Erythroblast (primary cell): ENCODE measurements at regions not wholly inside any gene's neighbourhood (a gene's known extent, or its start where the extent isn't known, plus 50 kb on each side); places are given as distances from the start of the nearest gene placed in this dataset.

Source experiments
- DNase-seq, 2 experiments: peaks; one replicate each; lab custom pipeline; 2025; lab: John Stamatoyannopoulos, UW
- GATA1 ChIP-seq: IDR thresholded peaks from 2 replicates; pipeline ENCODE4 v1.6.1; 2011; ENCODE audit warnings: low read depth, mild to moderate bottlenecking, control low read depth, low read length, moderate library complexity
- POLR2A ChIP-seq: IDR thresholded peaks from 2 replicates; pipeline ENCODE4 v1.6.1; 2011; ENCODE audit warnings: mild to moderate bottlenecking, low read length

DNA sequence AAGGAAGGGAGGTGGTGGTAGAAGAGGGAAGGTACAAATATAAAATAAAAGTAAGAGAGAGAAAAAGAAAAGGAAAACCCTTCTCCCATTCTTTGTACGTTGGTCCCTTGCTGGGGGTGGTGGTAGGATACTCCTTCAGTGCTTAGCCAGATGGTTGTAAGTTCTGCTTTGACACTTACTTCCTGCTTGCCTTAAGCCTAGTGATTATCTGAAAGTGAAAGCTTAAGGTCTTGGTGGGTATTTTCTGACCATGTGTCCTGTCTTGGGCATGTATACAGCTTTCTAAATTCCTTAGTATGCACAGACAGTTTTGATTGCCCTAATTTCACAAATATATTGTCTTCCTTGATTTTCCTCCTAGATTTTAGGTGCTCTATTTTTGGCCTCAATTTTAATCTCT, 314.8 kb downstream of the PCDH17 start:
- TF ChIP-seq POLR2A: no peak
- TF ChIP-seq GATA1: no peak
- DNase-seq: no peak

DNA sequence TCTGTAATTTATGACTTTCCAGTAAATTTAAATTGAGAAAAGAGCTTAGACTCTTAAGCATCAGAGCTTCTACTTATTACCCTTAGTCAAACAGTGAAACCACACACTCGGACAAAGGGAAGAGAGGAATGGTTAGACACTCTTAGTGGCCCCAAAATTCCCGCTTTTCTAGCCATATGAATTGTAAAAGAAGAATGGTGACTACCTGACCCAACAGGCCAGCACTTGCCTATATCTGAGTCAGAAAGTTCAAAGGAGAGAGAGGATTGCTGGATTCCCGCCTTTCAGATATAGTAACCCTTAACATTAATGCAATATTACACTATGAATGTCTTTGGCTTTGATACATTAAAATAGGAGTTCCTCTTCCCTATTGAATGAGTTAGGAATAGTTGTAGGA, 317.3 kb downstream of the PCDH17 start:
- DNase-seq: no peak
- no peak for TF ChIP-seq POLR2A
- no peak for TF ChIP-seq GATA1

DNA sequence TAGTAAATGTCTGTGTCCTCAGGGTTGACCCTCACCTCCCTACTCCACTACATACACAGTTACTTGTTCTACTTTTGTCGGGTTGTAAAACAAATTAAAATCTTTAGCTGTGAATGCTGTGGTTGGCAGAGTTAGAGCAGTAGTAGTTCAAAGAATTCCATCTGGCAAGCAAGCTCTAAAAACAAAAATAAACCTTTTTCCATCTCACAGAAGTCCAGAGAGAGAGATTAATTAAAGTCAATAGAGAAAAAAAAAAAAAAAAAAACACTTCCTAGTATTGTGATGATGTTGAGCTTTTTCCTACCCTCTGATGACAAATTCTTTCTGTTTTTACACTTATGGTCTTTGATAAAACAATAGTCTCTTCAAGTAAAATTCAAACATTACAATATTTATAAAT, 338.4 kb downstream of the PCDH17 start:
- no peak for TF ChIP-seq GATA1
- no peak for TF ChIP-seq POLR2A
- no peak for DNase-seq

DNA sequence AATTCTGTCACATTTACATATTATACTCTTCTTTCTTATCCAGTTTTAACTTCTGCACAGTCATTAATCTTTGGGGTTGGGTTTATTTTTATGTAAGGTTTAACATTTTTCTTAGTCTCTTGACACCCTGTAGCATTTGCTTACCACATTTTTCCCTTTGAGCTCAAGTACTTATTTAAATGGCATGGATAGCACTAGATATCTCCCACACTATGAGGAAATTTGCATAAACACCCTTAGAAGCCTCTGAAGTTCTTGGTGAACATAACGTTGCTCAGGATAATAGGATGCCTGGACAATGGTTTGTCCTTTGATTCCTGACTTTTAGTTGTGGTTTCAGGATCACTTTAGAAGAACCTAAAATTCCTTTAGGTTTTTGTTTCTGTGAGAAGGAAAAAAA, 338.9 kb downstream of the PCDH17 start:
- no peak for TF ChIP-seq GATA1
- no peak for TF ChIP-seq POLR2A
- no peak for DNase-seq

DNA sequence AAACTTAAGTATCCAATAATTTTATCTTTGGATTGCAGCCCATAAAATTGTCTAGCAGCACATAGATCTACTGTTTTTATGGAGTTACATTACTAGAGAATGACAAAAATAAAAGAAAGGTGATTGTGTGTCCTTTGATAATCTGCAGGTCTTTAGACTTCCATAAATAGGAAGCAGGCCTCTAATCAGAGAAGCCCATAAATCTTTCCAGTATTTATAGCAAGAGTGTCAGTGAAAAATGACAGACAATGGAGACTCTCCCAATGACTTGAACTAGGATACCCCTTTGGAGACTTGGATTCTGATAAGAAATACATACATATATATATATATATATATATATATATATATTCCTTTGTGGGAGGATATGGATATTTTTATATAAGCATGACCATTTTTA, 351.2 kb downstream of the PCDH17 start:
- no peak for DNase-seq
- TF ChIP-seq POLR2A: no peak
- TF ChIP-seq GATA1: no peak

DNA sequence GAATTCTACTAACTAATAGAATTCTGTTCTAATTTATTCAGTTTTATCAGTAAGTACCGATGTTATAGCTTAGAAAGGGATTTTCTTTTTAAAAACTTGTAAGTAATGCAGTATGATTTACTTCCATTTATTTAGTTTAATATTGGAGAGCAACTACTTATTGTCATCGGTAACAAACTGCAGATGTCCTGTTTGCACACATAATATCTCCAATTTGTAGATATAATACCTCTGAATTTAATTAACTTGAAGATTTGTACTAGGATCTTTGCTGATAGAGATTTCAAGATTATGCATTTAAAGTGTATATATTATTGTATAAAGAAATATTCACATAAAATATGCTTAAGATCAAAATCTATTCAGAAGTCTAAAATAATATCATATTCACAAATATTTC, 356.7 kb downstream of the PCDH17 start:
- TF ChIP-seq POLR2A (no peak), GATA1 (no peak)
- no peak for DNase-seq

DNA sequence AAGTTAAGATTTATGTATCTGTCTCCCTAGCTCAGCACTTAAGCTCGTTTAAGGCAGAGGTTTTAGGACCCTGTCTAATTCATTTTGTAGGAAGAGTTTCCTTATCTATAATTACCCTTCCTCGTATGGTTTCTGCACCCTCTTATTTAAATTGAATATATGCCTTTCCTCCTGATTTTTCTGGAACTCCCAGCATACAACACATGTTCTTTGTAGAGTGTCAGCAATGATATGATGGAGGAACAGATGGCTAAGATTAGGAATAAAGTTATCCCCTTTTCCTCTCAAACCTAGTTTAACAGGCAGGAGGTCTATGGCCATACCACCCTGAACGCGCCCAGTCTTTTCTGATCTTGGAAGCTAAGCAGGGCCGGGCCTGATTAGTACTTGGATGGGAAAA, 359.5 kb downstream of the PCDH17 start:
- no peak for DNase-seq
- TF ChIP-seq POLR2A (no peak), GATA1 (no peak)

DNA sequence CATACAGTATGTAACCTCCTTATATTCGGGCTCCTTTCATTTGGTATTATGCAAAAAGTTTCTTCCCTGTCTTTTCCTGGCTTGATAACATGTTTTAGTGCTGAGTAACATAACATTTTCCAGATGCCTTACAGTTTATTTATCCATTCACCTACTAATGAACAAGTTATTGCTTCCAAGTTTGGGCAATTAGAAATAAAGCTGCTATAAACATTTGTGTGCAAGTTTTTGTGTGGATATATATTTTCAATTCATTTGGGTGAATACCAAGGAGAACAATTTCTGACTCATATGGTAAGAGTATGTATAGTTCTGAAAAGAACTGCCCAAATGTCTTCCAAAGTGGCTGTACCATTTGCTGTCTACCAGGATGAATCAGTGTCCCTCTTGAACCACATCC, 360.9 kb downstream of the PCDH17 start:
- TF ChIP-seq GATA1 (no peak), POLR2A (no peak)
- DNase-seq: no peak

DNA sequence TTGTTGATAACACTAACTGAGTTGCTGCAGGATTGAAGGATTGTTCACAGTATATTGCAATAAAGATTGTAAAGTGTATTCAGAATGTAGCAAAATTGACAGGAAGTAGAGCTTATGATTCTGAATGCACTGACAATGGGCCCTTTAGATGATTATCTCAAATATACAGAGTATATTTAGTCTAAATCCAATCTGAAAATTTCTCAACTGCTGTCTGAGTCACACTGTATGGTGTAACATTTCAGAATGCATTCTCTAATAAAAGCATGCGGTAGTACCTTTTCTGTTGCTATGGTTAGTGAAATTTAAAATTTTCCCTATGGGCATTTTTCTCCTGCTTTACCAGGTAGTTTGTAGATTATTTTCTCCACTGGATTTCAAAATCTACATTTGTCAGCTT, 365.2 kb downstream of the PCDH17 start:
- DNase-seq: no peak
- no peak for TF ChIP-seq POLR2A
- TF ChIP-seq GATA1: no peak

DNA sequence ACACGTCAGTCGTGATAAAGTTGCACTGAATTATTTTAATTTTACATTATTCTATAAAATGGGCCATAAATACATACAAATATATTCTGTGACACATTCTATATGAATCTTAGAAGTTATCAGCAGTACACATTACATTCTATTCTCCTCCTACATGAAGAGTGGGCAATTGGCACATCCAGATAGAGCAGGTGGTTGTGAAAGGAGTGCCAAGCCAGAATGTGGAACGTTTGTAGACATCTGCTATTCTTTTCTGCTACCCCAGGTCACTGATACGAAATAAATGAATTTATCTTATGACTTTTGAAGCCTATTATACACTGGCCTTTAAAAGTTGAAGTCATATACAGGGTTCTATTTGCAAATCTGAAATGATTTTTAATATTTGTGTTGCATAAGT, 373.2 kb downstream of the PCDH17 start:
- DNase-seq: no peak
- TF ChIP-seq POLR2A (no peak), GATA1 (no peak)

DNA sequence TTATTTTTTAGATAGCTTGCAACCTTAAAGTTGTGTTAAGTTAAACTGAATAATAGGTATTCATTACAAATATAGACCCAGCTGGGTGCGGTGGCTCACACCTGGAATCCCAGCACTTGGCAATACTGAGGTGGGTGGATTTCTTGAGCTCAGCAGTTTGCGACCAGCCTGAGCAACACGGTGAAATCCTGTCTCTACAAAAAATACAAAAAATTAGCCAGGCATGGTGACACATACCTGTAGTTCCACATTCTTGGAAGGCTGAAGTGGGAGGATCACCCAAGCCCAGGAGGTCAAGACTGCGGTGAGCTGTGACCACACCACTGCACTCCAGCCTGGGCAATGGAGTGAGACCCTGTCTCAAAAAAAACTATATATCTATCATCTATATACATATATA, 386.5 kb downstream of the PCDH17 start:
- no peak for DNase-seq
- TF ChIP-seq POLR2A (no peak), GATA1 (no peak)

DNA sequence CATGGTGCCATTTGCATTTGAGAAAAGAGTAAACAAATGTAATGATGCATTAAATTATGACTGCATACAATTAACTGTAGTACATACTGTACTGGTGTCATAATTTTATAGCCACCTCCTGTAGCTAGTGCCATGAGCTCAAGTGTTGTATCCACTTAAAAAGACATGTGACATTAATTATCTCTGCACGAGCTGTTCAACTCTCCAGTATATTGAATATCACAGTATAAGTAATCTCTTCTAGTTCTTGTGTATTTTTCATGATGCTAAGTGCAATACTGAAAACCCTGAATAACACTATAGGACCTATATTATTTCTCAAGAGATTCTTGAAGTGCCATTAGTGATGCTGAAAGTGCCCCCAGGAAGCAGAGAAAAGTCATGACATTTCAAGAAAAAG, 387.3 kb downstream of the PCDH17 start:
- no peak for TF ChIP-seq GATA1
- no peak for TF ChIP-seq POLR2A
- no peak for DNase-seq

DNA sequence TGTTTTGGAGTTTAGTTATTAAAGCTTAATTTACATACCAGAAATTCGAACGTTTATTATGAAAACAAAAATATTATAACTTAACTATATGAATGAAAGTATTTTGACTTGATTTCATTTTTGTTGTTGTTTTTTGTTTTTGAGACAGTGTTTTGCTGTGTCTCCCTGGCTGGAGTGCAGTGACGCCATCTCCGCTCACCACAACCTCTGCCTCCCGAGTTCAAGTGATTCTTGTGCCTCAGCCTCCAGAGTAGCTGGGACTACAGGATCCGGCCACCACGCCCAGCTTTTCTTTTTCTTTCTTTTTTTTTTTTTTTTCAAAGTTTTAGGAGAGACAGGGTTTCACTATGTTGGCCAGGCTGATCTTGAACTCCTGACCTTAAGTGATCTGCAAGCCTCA, 392.6 kb downstream of the PCDH17 start:
- DNase-seq: no peak
- TF ChIP-seq POLR2A: no peak
- TF ChIP-seq GATA1: no peak

DNA sequence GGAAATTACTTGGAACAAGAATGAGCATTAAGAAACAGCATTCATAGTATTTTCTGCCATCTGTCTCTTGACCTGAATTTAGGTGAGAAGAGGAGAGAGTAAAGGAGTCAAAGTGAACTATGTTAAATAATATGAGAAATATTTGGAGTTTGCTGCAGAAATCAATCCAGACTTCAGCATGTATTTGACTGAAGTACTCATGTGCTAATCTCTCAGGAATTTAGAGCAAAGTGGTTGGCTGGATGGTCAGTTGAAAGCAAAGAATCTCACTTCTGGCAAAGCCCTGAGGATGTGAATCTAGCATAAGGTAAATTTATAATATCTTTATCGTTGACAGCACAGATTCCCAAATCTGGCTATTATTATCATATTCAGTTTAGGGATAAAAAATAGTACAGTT, 394.3 kb downstream of the PCDH17 start:
- DNase-seq: no peak
- no peak for TF ChIP-seq POLR2A
- no peak for TF ChIP-seq GATA1

DNA sequence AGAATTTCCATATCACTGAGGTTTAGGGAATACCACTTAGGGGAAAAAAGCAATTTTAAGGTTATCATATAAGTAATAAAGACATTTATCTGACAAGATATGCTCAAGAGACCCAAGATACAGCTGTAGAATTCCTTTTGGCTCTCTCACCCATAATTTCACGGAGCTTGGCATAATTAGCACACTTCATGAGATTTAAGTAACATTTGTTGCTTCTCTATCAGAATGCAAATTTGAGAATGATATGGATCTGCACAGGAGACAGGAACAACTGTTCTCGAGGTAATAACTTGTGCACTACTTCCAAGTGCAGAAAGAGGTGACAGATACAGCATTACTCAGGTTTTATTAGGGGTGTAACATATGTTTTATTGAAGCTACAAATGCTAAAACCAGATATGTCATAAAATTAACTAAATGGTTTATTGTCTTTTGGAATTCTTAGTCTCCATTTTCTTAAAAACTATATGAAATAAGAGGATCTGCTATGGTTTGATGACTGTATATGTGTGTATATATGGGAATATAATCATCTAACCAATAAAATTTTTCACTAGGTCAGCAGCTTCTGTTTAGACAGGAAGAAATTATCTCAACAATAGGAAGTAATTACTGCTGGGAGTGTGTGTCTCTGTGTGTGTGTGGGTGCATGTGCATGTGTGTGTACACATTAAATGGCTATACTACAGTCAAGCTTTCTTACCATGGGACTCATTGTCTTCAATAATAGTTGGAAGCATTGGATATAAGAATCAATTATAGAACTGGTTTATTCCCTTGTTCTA, 401.3 kb downstream of the PCDH17 start:
- no peak for TF ChIP-seq GATA1
- no peak for TF ChIP-seq POLR2A
- no peak for DNase-seq

DNA sequence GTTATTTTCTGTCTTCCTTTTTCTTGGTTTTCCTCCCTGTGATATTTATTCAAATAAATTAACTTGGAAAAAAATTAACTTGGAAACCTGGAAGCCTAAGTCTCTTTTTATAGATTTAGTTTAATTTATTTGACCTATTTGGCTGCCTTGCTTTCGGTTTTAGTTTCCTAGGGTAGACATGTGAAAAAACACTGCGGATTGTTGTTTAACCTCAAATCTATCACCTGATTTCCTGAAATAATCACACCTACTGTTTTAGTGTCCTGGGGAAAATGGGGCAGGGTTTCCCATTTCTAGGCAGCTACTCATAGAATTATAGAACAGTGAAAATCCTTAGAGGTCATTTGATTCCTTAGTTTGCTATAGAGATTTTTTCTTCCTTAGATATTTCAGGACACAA, 412.4 kb downstream of the PCDH17 start:
- no peak for TF ChIP-seq POLR2A
- TF ChIP-seq GATA1: no peak
- no peak for DNase-seq
